Activated CD4-positive, alpha-beta T cell treated with anti-CD3 and anti-CD28 coated beads for 36 hours (primary cell): ENCODE measurements at regions not wholly inside any gene's neighbourhood (a gene's known extent, or its start where the extent isn't known, plus 50 kb on each side); places are given as distances from the start of the nearest gene placed in this dataset.

Experiments used
- ATAC-seq: fragments of 200-7000 bp; cut with Tn5 transposase; one replicate; pipeline ENCODE4 v1.10.0; 2021; ENCODE audit warnings: mild to moderate bottlenecking, moderate library complexity
- CTCF ChIA-PET: fragments of 350-600 bp; sonication (Branson Sonifier 250); formaldehyde crosslinking; loops from one replicate; lab custom pipeline; 2021; ENCODE audit warnings: antibody characterized with exemption; lab: Charles Lee
- POLR2A ChIA-PET: fragments of 350-600 bp; sonication (Branson Sonifier 250); formaldehyde crosslinking; loops from one replicate; lab custom pipeline; 2021; ENCODE audit warnings: antibody characterized with exemption, inconsistent platforms; lab: Charles Lee
- DNase-seq: peaks from one replicate; pipeline ENCODE4 v3.0.0-alpha.2; 2020
- H3K27ac Mint-ChIP-seq: one replicate; pipeline ENCODE4 v1.8.0; 2021; ENCODE audit warnings: mixed read lengths
- H3K27me3 Mint-ChIP-seq: one replicate; pipeline ENCODE4 v1.8.0; 2021; ENCODE audit warnings: mixed read lengths
- H3K36me3 Mint-ChIP-seq: one replicate; pipeline ENCODE4 v1.8.0; 2021; ENCODE audit warnings: low read depth, mixed read lengths
- H3K4me1 Mint-ChIP-seq: one replicate; pipeline ENCODE4 v1.8.0; 2021; ENCODE audit warnings: mixed read lengths
- H3K4me3 Mint-ChIP-seq: one replicate; pipeline ENCODE4 v1.8.0; 2021; ENCODE audit warnings: mild to moderate bottlenecking, moderate library complexity, mixed read lengths
- H3K9me3 Mint-ChIP-seq: one replicate; pipeline ENCODE4 v1.8.0; 2021; ENCODE audit warnings: low read depth, mixed read lengths
- intact Hi-C, 2 experiments: fragments of 100-400 bp; cut with DNase I in 1 of 2; cut with micrococcal nuclease in 1 of 2; formaldehyde crosslinking; loops; one replicate each; pipeline versions ENCODE4 v1.14.2 to v1.15.1; 2022 to 2024; cut with DNase I, micrococcal nuclease

- no peak for ATAC-seq
- Mint-ChIP-seq H3K9me3 (no peaks in the 10 kb centered on the region), H3K27me3 (no peaks in the 10 kb centered on the region), H3K4me3 (no peak overlapping the region), H3K36me3 (no peaks in the 10 kb centered on the region), H3K27ac (no peak overlapping the region), H3K4me1 (no peaks in the 10 kb centered on the region)
- ChIA-PET CTCF (no interaction called here), POLR2A (no interaction called here)
- DNase-seq = no peak
- intact Hi-C loops = no loop called here
These were observed 233.6 kb upstream of the SEMA3E start for GRCh38 chr7:83882551-83882950.

GRCh38 chr7:83879063-83879462 lies 230.1 kb upstream of the SEMA3E start:
- Mint-ChIP-seq H3K4me1 (no peaks in the 10 kb centered on the region), H3K9me3 (no peaks in the 10 kb centered on the region), H3K4me3 (no peak overlapping the region), H3K27me3 (no peaks in the 10 kb centered on the region), H3K36me3 (no peaks in the 10 kb centered on the region), H3K27ac (no peak overlapping the region)
- intact Hi-C loops = no loop called here
- no peak for DNase-seq
- ATAC-seq = no peak
- ChIA-PET CTCF (interaction anchor here (0.8 kb wide), 1 partner anchor 109 kb away, joined by 3 read pairs; no protein-coding TSS in a partner anchor), POLR2A (no interaction called here)

GRCh38 chr7:83878614-83879013 lies 229.7 kb upstream of the SEMA3E start:
- no peak for DNase-seq
- no peaks in the 10 kb centered on the region for H3K27me3 Mint-ChIP-seq
- H3K27ac Mint-ChIP-seq = no peak overlapping the region
- POLR2A ChIA-PET = no interaction called here
- no peak overlapping the region for H3K4me3 Mint-ChIP-seq
- no peaks in the 10 kb centered on the region for H3K36me3 Mint-ChIP-seq
- H3K9me3 Mint-ChIP-seq = no peaks in the 10 kb centered on the region
- no peaks in the 10 kb centered on the region for H3K4me1 Mint-ChIP-seq
- CTCF ChIA-PET = interaction anchor here (0.8 kb wide), 1 partner anchor 108 kb away, joined by 3 read pairs; no protein-coding TSS in a partner anchor
- intact Hi-C loops = no loop called here
- ATAC-seq = no peak

- intact Hi-C loops = no loop called here
- POLR2A ChIA-PET = no interaction called here
These were observed 227.7 kb upstream of the SEMA3E start for GRCh38 chr7:83876593-83876992.

GRCh38 chr7:83873459-83873858 lies 224.5 kb upstream of the SEMA3E start:
- Mint-ChIP-seq H3K4me1 (no peaks in the 10 kb centered on the region), H3K4me3 (no peak overlapping the region), H3K36me3 (no peaks in the 10 kb centered on the region), H3K27ac (no peak overlapping the region), H3K27me3 (no peaks in the 10 kb centered on the region), H3K9me3 (no peaks in the 10 kb centered on the region)
- intact Hi-C loops = no loop called here
- no peak for DNase-seq
- ChIA-PET POLR2A (no interaction called here), CTCF (no interaction called here)
- no peak for ATAC-seq

More at GRCh38 chr7:83876593-83876992, 227.7 kb upstream of the SEMA3E start:
- CTCF ChIA-PET = no interaction called here
- H3K4me1 Mint-ChIP-seq = no peaks in the 10 kb centered on the region
- no peak overlapping the region for H3K4me3 Mint-ChIP-seq
- H3K9me3 Mint-ChIP-seq = no peaks in the 10 kb centered on the region
- H3K27me3 Mint-ChIP-seq = no peaks in the 10 kb centered on the region
- H3K36me3 Mint-ChIP-seq = no peaks in the 10 kb centered on the region
- DNase-seq (no peak), ATAC-seq (no peak)
- H3K27ac Mint-ChIP-seq = no peak overlapping the region

GRCh38 chr7:83872501-83872900 lies 223.6 kb upstream of the SEMA3E start:
- Mint-ChIP-seq H3K27me3 (no peaks in the 10 kb centered on the region), H3K36me3 (no peaks in the 10 kb centered on the region), H3K9me3 (no peaks in the 10 kb centered on the region), H3K27ac (no peak overlapping the region), H3K4me3 (no peak overlapping the region), H3K4me1 (no peaks in the 10 kb centered on the region)
- no peak for DNase-seq
- no peak for ATAC-seq
- intact Hi-C loops = no loop called here
- CTCF ChIA-PET = no interaction called here
- POLR2A ChIA-PET = no interaction called here

- Mint-ChIP-seq H3K4me3 (no peak overlapping the region), H3K4me1 (no peaks in the 10 kb centered on the region), H3K27me3 (no peaks in the 10 kb centered on the region), H3K27ac (no peak overlapping the region), H3K9me3 (no peaks in the 10 kb centered on the region), H3K36me3 (no peaks in the 10 kb centered on the region)
- intact Hi-C loops = no loop called here
- ATAC-seq (no peak), DNase-seq (no peak)
- ChIA-PET CTCF (no interaction called here), POLR2A (no interaction called here)
These were observed 221.6 kb upstream of the SEMA3E start for GRCh38 chr7:83870515-83870914.

GRCh38 chr7:83866582-83866981 lies 217.6 kb upstream of the SEMA3E start:
- Mint-ChIP-seq H3K4me1 (no peaks in the 10 kb centered on the region), H3K27ac (no peak overlapping the region), H3K36me3 (no peaks in the 10 kb centered on the region), H3K4me3 (no peak overlapping the region), H3K27me3 (no peaks in the 10 kb centered on the region), H3K9me3 (no peaks in the 10 kb centered on the region)
- ChIA-PET POLR2A (no interaction called here), CTCF (no interaction called here)
- DNase-seq = no peak
- ATAC-seq = no peak
- intact Hi-C loops = no loop called here

- Mint-ChIP-seq H3K4me1 (no peaks in the 10 kb centered on the region), H3K9me3 (no peaks in the 10 kb centered on the region), H3K36me3 (no peaks in the 10 kb centered on the region), H3K27ac (no peak overlapping the region), H3K27me3 (no peaks in the 10 kb centered on the region), H3K4me3 (no peak overlapping the region)
- DNase-seq = no peak
- ChIA-PET CTCF (no interaction called here), POLR2A (interaction anchor here (0.5 kb wide), 1 partner anchor 603 kb away, joined by 3 read pairs; no protein-coding TSS in a partner anchor)
- intact Hi-C loops = no loop called here
- no peak for ATAC-seq
These were observed 215.6 kb upstream of the SEMA3E start for GRCh38 chr7:83864551-83864950.

GRCh38 chr7:83863906-83864305 lies 215.0 kb upstream of the SEMA3E start:
- Mint-ChIP-seq H3K9me3 (no peaks in the 10 kb centered on the region), H3K27ac (no peak overlapping the region), H3K4me3 (no peak overlapping the region), H3K4me1 (no peaks in the 10 kb centered on the region), H3K27me3 (no peaks in the 10 kb centered on the region), H3K36me3 (no peaks in the 10 kb centered on the region)
- ATAC-seq (no peak), DNase-seq (no peak)
- intact Hi-C loops = no loop called here
- ChIA-PET POLR2A (no interaction called here), CTCF (no interaction called here)

GRCh38 chr7:83861876-83862275 lies 212.9 kb upstream of the SEMA3E start:
- Mint-ChIP-seq H3K4me3 (no peak overlapping the region), H3K36me3 (no peaks in the 10 kb centered on the region), H3K27ac (no peak overlapping the region), H3K9me3 (no peaks in the 10 kb centered on the region), H3K27me3 (no peaks in the 10 kb centered on the region), H3K4me1 (no peaks in the 10 kb centered on the region)
- intact Hi-C loops = no loop called here
- ATAC-seq (no peak), DNase-seq (no peak)
- ChIA-PET POLR2A (no interaction called here), CTCF (no interaction called here)

GRCh38 chr7:83859827-83860226 lies 210.9 kb upstream of the SEMA3E start:
- no peaks in the 10 kb centered on the region for H3K9me3 Mint-ChIP-seq
- no peaks in the 10 kb centered on the region for H3K36me3 Mint-ChIP-seq
- no peaks in the 10 kb centered on the region for H3K4me1 Mint-ChIP-seq
- no peak overlapping the region for H3K4me3 Mint-ChIP-seq
- DNase-seq (no peak), ATAC-seq (no peak)
- ChIA-PET CTCF (interaction anchor here (0.6 kb wide), 1 partner anchor 43 kb away, joined by 3 read pairs; no protein-coding TSS in a partner anchor), POLR2A (no interaction called here)
- no peaks in the 10 kb centered on the region for H3K27me3 Mint-ChIP-seq
- intact Hi-C loops = no loop called here
- no peak overlapping the region for H3K27ac Mint-ChIP-seq

- Mint-ChIP-seq H3K27me3 (no peaks in the 10 kb centered on the region), H3K4me1 (no peaks in the 10 kb centered on the region), H3K36me3 (no peaks in the 10 kb centered on the region), H3K9me3 (no peaks in the 10 kb centered on the region), H3K27ac (no peak overlapping the region), H3K4me3 (no peak overlapping the region)
- intact Hi-C loops = no loop called here
- ATAC-seq (no peak), DNase-seq (no peak)
- ChIA-PET CTCF (no interaction called here), POLR2A (no interaction called here)
These were observed 208.8 kb upstream of the SEMA3E start for GRCh38 chr7:83857691-83858090.
